ENCODE measurements at regions not wholly inside any gene's neighbourhood (a gene's known extent, or its start where the extent isn't known, plus 50 kb on each side); places are given as distances from the start of the nearest gene placed in this dataset.

- H3K23me2 ChIP-seq (ENCODE audit: low read depth, low read length) = no peaks in the 10 kb centered on the region
- H3K4me3 ChIP-seq (ENCODE audit: extremely low read depth in 1 of 4, insufficient read depth in 2 of 4, low read depth in 3 of 4, low read length in 4 of 4) = no peak overlapping the region
- no peak overlapping the region for H3K4ac ChIP-seq (replicated peaks; ENCODE audit: insufficient read length, low read depth, low read length)
- H3K36me3 ChIP-seq (ENCODE audit: control insufficient read depth in 2 of 4, insufficient read depth in 4 of 4, low read length in 3 of 4) = no peaks in the 10 kb centered on the region
- H3K79me2 ChIP-seq (ENCODE audit: control insufficient read depth in 1 of 2, insufficient read depth in 2 of 2, low read length in 2 of 2) = no peaks in the 10 kb centered on the region
- ChIA-PET POLR2A (ENCODE audit: partially characterized antibody) (no interaction called here), CTCF (ENCODE audit: partially characterized antibody) (no interaction called here)
- H2BK120ac ChIP-seq (replicated peaks; ENCODE audit: low read depth, low read length) = no peak overlapping the region
- DNase-seq (ENCODE audit: low read depth in 1 of 2, low spot score in 2 of 2) (no peak), FAIRE-seq (no peak)
- no peak overlapping the region for H2AFZ ChIP-seq (ENCODE audit: low read length)
- no peak overlapping the region for H3K27ac ChIP-seq (ENCODE audit: low read depth, low read length)
- no peaks in the 10 kb centered on the region for H3K27me3 ChIP-seq (replicated peaks in 1 of 4; ENCODE audit: control insufficient read depth in 3 of 4, extremely low read depth in 1 of 4, insufficient read depth in 3 of 4, low read length in 3 of 4)
- peaks cover 0 to 8% of the 10 kb centered on the region in 2 experiments; a peak in 2 of 4 replicates for H3K9me3 ChIP-seq (ENCODE audit: insufficient read depth in 2 of 2, low read depth in 1 of 2, low read length in 1 of 2)
- no peak overlapping the region for H2BK5ac ChIP-seq (ENCODE audit: low read depth, low read length)
- no peak overlapping the region for H4K5ac ChIP-seq (ENCODE audit: insufficient read length, low read depth, low read length)
- no peak overlapping the region for H2BK15ac ChIP-seq (ENCODE audit: low read length)
- no peak overlapping the region for H3K18ac ChIP-seq (ENCODE audit: extremely low read depth, low read length)
- no peak overlapping the region for H4K8ac ChIP-seq (ENCODE audit: extremely low read depth, insufficient read depth, low read length)
- H4K20me1 ChIP-seq (replicated peaks in 1 of 2; ENCODE audit: control insufficient read depth in 1 of 2, insufficient read depth in 2 of 2, low read length in 2 of 2) = no peaks in the 10 kb centered on the region
- H2BK20ac ChIP-seq (ENCODE audit: low read length) = no peak overlapping the region
- H3K79me1 ChIP-seq (ENCODE audit: low read depth, low read length) = no peaks in the 10 kb centered on the region
- H3K23ac ChIP-seq (ENCODE audit: insufficient read length) = no peak overlapping the region
- H2AK5ac ChIP-seq (ENCODE audit: low read depth, low read length) = no peak overlapping the region
- no peak overlapping the region for H2BK12ac ChIP-seq (ENCODE audit: low read depth, low read length)
- no peak overlapping the region for H3K14ac ChIP-seq (ENCODE audit: insufficient read length)
- no peaks in the 10 kb centered on the region for H3K4me1 ChIP-seq (replicated peaks in 1 of 4; ENCODE audit: control insufficient read depth in 3 of 4, insufficient read depth in 4 of 4, low read length in 3 of 4)
- no peak overlapping the region for H3K4me2 ChIP-seq (ENCODE audit: insufficient read depth in 1 of 2, low read depth in 2 of 2, low read length in 2 of 2)
- no peak overlapping the region for H3K56ac ChIP-seq (replicated peaks; ENCODE audit: insufficient read length, low read depth, low read length)
- H3K9ac ChIP-seq (replicated peaks in 1 of 4; ENCODE audit: extremely low read depth in 1 of 4, low read depth in 3 of 4, low read length in 3 of 4) = no peak overlapping the region
- no peak overlapping the region for H4K91ac ChIP-seq (replicated peaks; ENCODE audit: insufficient read length, low read length)
- TF ChIP-seq POLR2A (IDR thresholded peaks at IDR 0.05; ENCODE audit: control extremely low read depth in 1 of 2, low read depth in 2 of 2, low read length in 2 of 2) (no peak), ATF2 (IDR thresholded peaks at IDR 0.05; ENCODE audit: low read length) (no peak)
Measured at GRCh38 chr12:46635818-46636217, 190.0 kb downstream of the SLC38A4 start.
